ENCODE measurements at regions not wholly inside any gene's neighbourhood (a gene's known extent, or its start where the extent isn't known, plus 50 kb on each side); places are given as distances from the start of the nearest gene placed in this dataset.

GRCh38 chr12:76234741-76235140 lies 113.5 kb downstream of the BBS10 start:
- no peaks in the 10 kb centered on the region for H3K36me3 ChIP-seq
- intact Hi-C loops (cut with DNase I): no loop called here
- WGBS, 2 donors: 99% methylated on average over 2 of the region's 2 CpGs
- no peak for ATAC-seq
- H3K9me3 ChIP-seq: no peaks in the 10 kb centered on the region
- TF ChIP-seq CTCF (IDR thresholded peaks at IDR 0.05): no peak
- H3K27me3 ChIP-seq: no peaks in the 10 kb centered on the region
- no peak for DNase-seq
- no peaks in the 10 kb centered on the region for H3K4me1 ChIP-seq
- H3K4me3 ChIP-seq: no peak overlapping the region
- no peak overlapping the region for H3K27ac ChIP-seq

GRCh38 chr12:76232013-76232412 lies 116.2 kb downstream of the BBS10 start:
- WGBS, 2 donors: 98 to 100% methylated on average over 2 of the region's 2 CpGs
- Histone ChIP-seq H3K36me3 (no peaks in the 10 kb centered on the region), H3K4me3 (no peak overlapping the region), H3K27me3 (no peaks in the 10 kb centered on the region), H3K27ac (no peak overlapping the region), H3K4me1 (no peaks in the 10 kb centered on the region), H3K9me3 (no peaks in the 10 kb centered on the region)
- ATAC-seq (no peak), DNase-seq (no peak)
- intact Hi-C loops (cut with DNase I): no loop called here
- no peak for TF ChIP-seq CTCF (IDR thresholded peaks at IDR 0.05)

- no peaks in the 10 kb centered on the region for H3K27me3 ChIP-seq
- no peak overlapping the region for H3K27ac ChIP-seq
- DNase-seq (no peak), ATAC-seq (no peak)
- H3K9me3 ChIP-seq: no peaks in the 10 kb centered on the region
- no peaks in the 10 kb centered on the region for H3K36me3 ChIP-seq
- no peaks in the 10 kb centered on the region for H3K4me1 ChIP-seq
- WGBS, 2 donors: 70 to 82% methylated on average over 1 of the region's 1 CpG
- no peak for TF ChIP-seq CTCF (IDR thresholded peaks at IDR 0.05)
- no peak overlapping the region for H3K4me3 ChIP-seq
- intact Hi-C loops (cut with DNase I): no loop called here
These were observed 121.3 kb downstream of the BBS10 start for GRCh38 chr12:76226956-76227355.

GRCh38 chr12:76226397-76226796 lies 121.8 kb downstream of the BBS10 start:
- H3K9me3 ChIP-seq: no peaks in the 10 kb centered on the region
- H3K4me3 ChIP-seq: no peak overlapping the region
- ATAC-seq (no peak), DNase-seq (no peak)
- 55 to 68% methylated on average over 4 of the region's 4 CpGs for WGBS, 2 donors
- TF ChIP-seq CTCF (IDR thresholded peaks at IDR 0.05): no peak
- H3K27me3 ChIP-seq: no peaks in the 10 kb centered on the region
- H3K27ac ChIP-seq: no peak overlapping the region
- intact Hi-C loops (cut with DNase I): no loop called here
- no peaks in the 10 kb centered on the region for H3K36me3 ChIP-seq
- H3K4me1 ChIP-seq: no peaks in the 10 kb centered on the region

GRCh38 chr12:76223869-76224268 lies 124.3 kb downstream of the BBS10 start:
- no peak for TF ChIP-seq CTCF (IDR thresholded peaks at IDR 0.05)
- no peak overlapping the region for H3K27ac ChIP-seq
- no peak for DNase-seq
- H3K36me3 ChIP-seq: no peaks in the 10 kb centered on the region
- no peak overlapping the region for H3K4me3 ChIP-seq
- intact Hi-C loops (cut with DNase I): no loop called here
- no peak for ATAC-seq
- H3K4me1 ChIP-seq: no peaks in the 10 kb centered on the region
- H3K9me3 ChIP-seq: no peaks in the 10 kb centered on the region
- no peaks in the 10 kb centered on the region for H3K27me3 ChIP-seq
